ENCODE measurements at regions not wholly inside any gene's neighbourhood (a gene's known extent, or its start where the extent isn't known, plus 50 kb on each side); places are given as distances from the start of the nearest gene placed in this dataset.
"Not testable (repeated sequence)": the region's sequence is repeated elsewhere in the genome, so short reads cannot be mapped to it uniquely, and the experiment has no call there.

DNA sequence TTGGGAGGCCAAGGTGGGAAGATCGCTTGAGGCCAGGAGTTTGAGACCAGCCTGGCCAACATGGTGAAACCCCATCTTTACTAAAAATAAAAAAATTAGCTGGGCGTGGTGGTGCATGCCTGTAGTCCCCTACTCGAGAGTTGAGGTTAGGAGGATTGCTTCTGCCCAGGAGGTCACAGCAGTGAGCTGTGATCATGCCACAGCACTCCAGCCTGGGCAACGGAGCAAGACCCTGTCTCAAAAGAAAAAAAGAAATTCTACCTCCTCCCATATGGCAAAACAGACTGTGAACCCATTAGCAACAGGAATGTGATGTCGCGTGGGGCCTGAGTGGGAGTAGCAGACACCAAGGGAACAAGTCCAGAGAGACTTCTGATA, 99.7 kb upstream of the MED13L start:
- TF ChIP-seq POLR2AphosphoS5 (IDR thresholded peaks at IDR 0.05; ENCODE audit: borderline replicate concordance, low read depth, low read length); EZH2 (IDR thresholded peaks at IDR 0.05): not testable (repeated sequence)

Measured in SK-N-MC (cell line).